ENCODE measurements at regions not wholly inside any gene's neighbourhood (a gene's known extent, or its start where the extent isn't known, plus 50 kb on each side); places are given as distances from the start of the nearest gene placed in this dataset.

- dilution Hi-C loops (cut with MboI; ENCODE audit: extremely low pct_ligation_motif_present, low sequenced_read_pairs): no loop called here
- DNase-seq (ENCODE audit: low read depth, low spot score): no peak
- Histone ChIP-seq H3K36me3 (ENCODE audit: control insufficient read depth in 2 of 2, extremely low read depth in 1 of 2, insufficient read depth in 2 of 2, low read length in 2 of 2) (no peaks in the 10 kb centered on the region), H3K9me1 (ENCODE audit: control insufficient read depth, extremely low read depth, insufficient read depth, low read length) (no peaks in the 10 kb centered on the region), H3K27ac (ENCODE audit: control insufficient read depth, insufficient read depth, low read length) (no peak overlapping the region), H3K9me3 (ENCODE audit: control insufficient read depth, low read depth, low read length) (no peaks in the 10 kb centered on the region), H3K9ac (ENCODE audit: control insufficient read depth, extremely low read depth, insufficient read depth, low read length) (no peak overlapping the region), H3K4me2 (ENCODE audit: control insufficient read depth, extremely low read depth, insufficient read depth, low read depth, low read length) (no peak overlapping the region), H3K4me3 (ENCODE audit: control insufficient read depth in 2 of 3, extremely low read depth in 1 of 3, insufficient read depth in 2 of 3, low read depth in 1 of 3, low read length in 3 of 3) (no peak overlapping the region), H3K27me3 (ENCODE audit: control insufficient read depth, extremely low read depth, insufficient read depth, low read length) (no peaks in the 10 kb centered on the region), H3K79me2 (ENCODE audit: control insufficient read depth, insufficient read depth, low read length) (no peaks in the 10 kb centered on the region), H2AFZ (ENCODE audit: control insufficient read depth, low read length) (no peak overlapping the region), H3K4me1 (ENCODE audit: control insufficient read depth, extremely low read depth, insufficient read depth, low read length) (no peaks in the 10 kb centered on the region), H4K20me1 (ENCODE audit: control insufficient read depth, extremely low read depth, insufficient read depth, low read length) (no peaks in the 10 kb centered on the region)
- no peak for TF ChIP-seq CTCF (optimal IDR thresholded peaks at IDR 0.05 in 1 of 3, IDR thresholded peaks at IDR 0.05 in 1 of 3, conservative IDR thresholded peaks at IDR 0.05 in 1 of 3; ENCODE audit: extremely low read depth in 1 of 3, insufficient read depth in 2 of 3, low read length in 3 of 3)
- TF ChIP-seq EZH2 (IDR thresholded peaks at IDR 0.05; ENCODE audit: low read length): no peak
- no peak for FAIRE-seq
These were observed 225.0 kb upstream of the P2RY1 start for GRCh38 chr3:152609891-152610290.

GRCh38 chr3:152610622-152611021, 224.3 kb upstream of the P2RY1 start:
- no peaks in the 10 kb centered on the region for H3K9me1 ChIP-seq (ENCODE audit: control insufficient read depth, extremely low read depth, insufficient read depth, low read length)

More at GRCh38 chr3:152610622-152611021, 224.3 kb upstream of the P2RY1 start:
- no peak overlapping the region for H3K27ac ChIP-seq (ENCODE audit: control insufficient read depth, insufficient read depth, low read length)
- no peak overlapping the region for H3K9ac ChIP-seq (ENCODE audit: control insufficient read depth, extremely low read depth, insufficient read depth, low read length)
- no peaks in the 10 kb centered on the region for H3K27me3 ChIP-seq (ENCODE audit: control insufficient read depth, extremely low read depth, insufficient read depth, low read length)
- FAIRE-seq (no peak), DNase-seq (ENCODE audit: low read depth, low spot score) (no peak)
- no peaks in the 10 kb centered on the region for H3K79me2 ChIP-seq (ENCODE audit: control insufficient read depth, insufficient read depth, low read length)
- dilution Hi-C loops (cut with MboI; ENCODE audit: extremely low pct_ligation_motif_present, low sequenced_read_pairs): no loop called here
- H2AFZ ChIP-seq (ENCODE audit: control insufficient read depth, low read length): no peak overlapping the region
- H4K20me1 ChIP-seq (ENCODE audit: control insufficient read depth, extremely low read depth, insufficient read depth, low read length): no peaks in the 10 kb centered on the region
- H3K4me1 ChIP-seq (ENCODE audit: control insufficient read depth, extremely low read depth, insufficient read depth, low read length): no peaks in the 10 kb centered on the region
- H3K4me2 ChIP-seq (ENCODE audit: control insufficient read depth, extremely low read depth, insufficient read depth, low read depth, low read length): no peak overlapping the region
- no peak for TF ChIP-seq EZH2 (IDR thresholded peaks at IDR 0.05; ENCODE audit: low read length)
- no peak for TF ChIP-seq CTCF (optimal IDR thresholded peaks at IDR 0.05 in 1 of 3, IDR thresholded peaks at IDR 0.05 in 1 of 3, conservative IDR thresholded peaks at IDR 0.05 in 1 of 3; ENCODE audit: extremely low read depth in 1 of 3, insufficient read depth in 2 of 3, low read length in 3 of 3)
- H3K4me3 ChIP-seq (ENCODE audit: control insufficient read depth in 2 of 3, extremely low read depth in 1 of 3, insufficient read depth in 2 of 3, low read depth in 1 of 3, low read length in 3 of 3): no peak overlapping the region
- H3K36me3 ChIP-seq (ENCODE audit: control insufficient read depth in 2 of 2, extremely low read depth in 1 of 2, insufficient read depth in 2 of 2, low read length in 2 of 2): no peaks in the 10 kb centered on the region
- no peaks in the 10 kb centered on the region for H3K9me3 ChIP-seq (ENCODE audit: control insufficient read depth, low read depth, low read length)

Data from keratinocyte (primary cell).